ENCODE measurements at regions not wholly inside any gene's neighbourhood (a gene's known extent, or its start where the extent isn't known, plus 50 kb on each side); places are given as distances from the start of the nearest gene placed in this dataset.
A peak's percentile ranks its signal among the peaks of the same experiment; 100 is the strongest.

- no peak for TF ChIP-seq CTCF (IDR thresholded peaks at IDR 0.05; ENCODE audit: insufficient read depth, low read depth, low read length, missing control alignments)
- no peak for DNase-seq (ENCODE audit: low read depth)
These were observed 317.9 kb upstream of the ZNF32 start for GRCh38 chr10:43966571-43966965.

GRCh38 chr10:43965918-43966570, 317.4 kb upstream of the ZNF32 start:
- TF ChIP-seq CTCF (IDR thresholded peaks at IDR 0.05; ENCODE audit: insufficient read depth, low read depth, low read length, missing control alignments) = no peak
- H3K4me3 ChIP-seq (ENCODE audit: low read depth, low read length) = no peak overlapping the region
- DNase-seq (ENCODE audit: low read depth) = no peak

More at GRCh38 chr10:43966571-43966965, 317.9 kb upstream of the ZNF32 start:
- no peak overlapping the region for H3K4me3 ChIP-seq (ENCODE audit: low read depth, low read length)

GRCh38 chr10:43965033-43965917, 316.6 kb upstream of the ZNF32 start:
- peak; percentile 54 for DNase-seq (ENCODE audit: low read depth)
- no peak overlapping the region for H3K4me3 ChIP-seq (ENCODE audit: low read depth, low read length)
- TF ChIP-seq CTCF (IDR thresholded peaks at IDR 0.05; ENCODE audit: insufficient read depth, low read depth, low read length, missing control alignments) = no peak

GRCh38 chr10:43964486-43964885, 315.8 kb upstream of the ZNF32 start:
- H3K4me3 ChIP-seq (ENCODE audit: low read depth, low read length) = no peak overlapping the region
- no peak for TF ChIP-seq CTCF (IDR thresholded peaks at IDR 0.05; ENCODE audit: insufficient read depth, low read depth, low read length, missing control alignments)
- no peak for DNase-seq (ENCODE audit: low read depth)

- no peak for TF ChIP-seq CTCF (IDR thresholded peaks at IDR 0.05; ENCODE audit: insufficient read depth, low read depth, low read length, missing control alignments)
- DNase-seq (ENCODE audit: low read depth) = no peak
- no peak overlapping the region for H3K4me3 ChIP-seq (ENCODE audit: low read depth, low read length)
These were observed 315.2 kb upstream of the ZNF32 start for GRCh38 chr10:43963793-43964425.

GRCh38 chr10:43963379-43963778, 314.7 kb upstream of the ZNF32 start:
- TF ChIP-seq CTCF (IDR thresholded peaks at IDR 0.05; ENCODE audit: insufficient read depth, low read depth, low read length, missing control alignments) = no peak
- DNase-seq (ENCODE audit: low read depth) = no peak

More at GRCh38 chr10:43963379-43963778, 314.7 kb upstream of the ZNF32 start:
- no peak overlapping the region for H3K4me3 ChIP-seq (ENCODE audit: low read depth, low read length)

All from GM12865 (cell line).